Kasumi-1 (cell line): ENCODE measurements at regions not wholly inside any gene's neighbourhood (a gene's known extent, or its start where the extent isn't known, plus 50 kb on each side); places are given as distances from the start of the nearest gene placed in this dataset.

Experiments
- DNase-seq, 2 experiments: peaks; one replicate each; lab custom pipeline; 2025; lab: John Stamatoyannopoulos, UW

GRCh38 chr14:25756876-25757275, 706.9 kb upstream of the STXBP6 start:
- no peak for DNase-seq

GRCh38 chr14:25753130-25753529, 703.2 kb upstream of the STXBP6 start:
- no peak for DNase-seq

- no peak for DNase-seq
Measured at GRCh38 chr14:25750436-25750835, 700.5 kb upstream of the STXBP6 start.
